ENCODE measurements at regions not wholly inside any gene's neighbourhood (a gene's known extent, or its start where the extent isn't known, plus 50 kb on each side); places are given as distances from the start of the nearest gene placed in this dataset.

GRCh38 chr7:10919923-10920322 is 53.7 kb upstream of the PHF14 start:
- no peak overlapping the region for H3K27ac ChIP-seq
- no peaks in the 10 kb centered on the region for H3K9me3 ChIP-seq (ENCODE audit: insufficient read depth, low read depth)
- POLR2A ChIA-PET (ENCODE audit: unreplicated experiment): no interaction called here

More at GRCh38 chr7:10919923-10920322, 53.7 kb upstream of the PHF14 start:
- Histone ChIP-seq H3K4me3 (no peak overlapping the region), H3K4me2 (no peak overlapping the region), H3K27me3 (ENCODE audit: insufficient read depth, low read depth) (no peaks in the 10 kb centered on the region), H2AFZ (no peak overlapping the region), H3K79me2 (ENCODE audit: low read depth) (no peaks in the 10 kb centered on the region), H3F3A (ENCODE audit: insufficient read depth, low read depth) (no peaks in the 10 kb centered on the region), H3K36me3 (ENCODE audit: low read depth) (no peaks in the 10 kb centered on the region), H3K4me1 (replicated peaks; ENCODE audit: insufficient read depth) (no peaks in the 10 kb centered on the region), H3K9me2 (ENCODE audit: insufficient read depth) (no peaks in the 10 kb centered on the region), H4K20me1 (ENCODE audit: insufficient read depth) (no peaks in the 10 kb centered on the region)
- no peak for DNase-seq
- intact Hi-C loops (cut with micrococcal nuclease; ENCODE audit: unreplicated experiment): no loop called here
- no TSS peak for BruUV-seq (replicated peaks)
- TF ChIP-seq CTCF (conservative IDR thresholded peaks at IDR 0.05) (no peak), EZH2 (IDR thresholded peaks at IDR 0.05; ENCODE audit: low read depth) (no peak)
- CTCF ChIA-PET: no interaction called here
